ENCODE measurements at regions not wholly inside any gene's neighbourhood (a gene's known extent, or its start where the extent isn't known, plus 50 kb on each side); places are given as distances from the start of the nearest gene placed in this dataset.

GRCh38 chr5:56350011-56350596, 117.0 kb upstream of the ANKRD55 start:
- peaks cover 20 to 31% of the 10 kb centered on the region in 2 donors for H3K4me1 ChIP-seq (ENCODE audit: control insufficient read depth in 1 of 2, insufficient read depth in 2 of 2, low read length in 2 of 2)
- no peaks in the 10 kb centered on the region for H3K79me2 ChIP-seq (ENCODE audit: insufficient read depth, low read length)
- no peak overlapping the region for H3K4me3 ChIP-seq (replicated peaks in 1 of 3; ENCODE audit: low read depth in 2 of 3, low read length in 3 of 3)
- peak overlapping the region in 2 of 7 donors; percentile 1 to 18 for H3K27ac Mint-ChIP-seq
- H3K9me3 ChIP-seq (replicated peaks in 1 of 2; ENCODE audit: control insufficient read depth in 1 of 2, insufficient read depth in 1 of 2, low read length in 2 of 2), result no peaks in the 10 kb centered on the region
- no peaks in the 10 kb centered on the region for H4K20me1 ChIP-seq (ENCODE audit: insufficient read depth, low read length)
- no peak overlapping the region for H3K9ac ChIP-seq (ENCODE audit: insufficient read depth, low read length, poor library complexity, severe bottlenecking)
- no peak for TF ChIP-seq CTCF (IDR thresholded peaks at IDR 0.05)
- H3K9me3 Mint-ChIP-seq, result peaks cover 0 to 5% (median 0%) of the 10 kb centered on the region in 7 donors
- peaks cover 0 to 2% (median 2%) of the 10 kb centered on the region in 3 donors for H3K27me3 Mint-ChIP-seq (ENCODE audit: low read depth in 3 of 3)
- H2AFZ ChIP-seq (ENCODE audit: insufficient read depth, low read depth, low read length, poor library complexity, severe bottlenecking), result no peak overlapping the region
- peak; percentile 22 to 63 (median 32) for DNase-seq
- no peak overlapping the region for H3K27ac ChIP-seq (ENCODE audit: low read depth in 1 of 2, low read length in 2 of 2)
- intact Hi-C loops (cut with micrococcal nuclease), result no loop called here
- no peaks in the 10 kb centered on the region for H3K36me3 Mint-ChIP-seq
- WGBS (ENCODE audit: insufficient coverage), result 86% methylated on average over 2 of the region's 3 CpGs
- peaks cover 27% of the 10 kb centered on the region for H3K4me1 Mint-ChIP-seq
- no peaks in the 10 kb centered on the region for H3K27me3 ChIP-seq (ENCODE audit: control insufficient read depth in 2 of 2, insufficient read depth in 2 of 2, low read length in 2 of 2)
- H3K36me3 ChIP-seq (replicated peaks in 1 of 2; ENCODE audit: control insufficient read depth in 1 of 2, insufficient read depth in 2 of 2, low read length in 2 of 2), result no peaks in the 10 kb centered on the region
- H3K4me3 Mint-ChIP-seq, result peak overlapping the region in 1 of 2 donors; percentile 31
- H3K4me2 ChIP-seq (replicated peaks; ENCODE audit: extremely low read depth, low read length, poor library complexity, severe bottlenecking), result no peak overlapping the region

GRCh38 chr5:56349461-56349860, 116.3 kb upstream of the ANKRD55 start:
- DNase-seq, result no peak
- peaks cover 20 to 31% of the 10 kb centered on the region in 2 donors for H3K4me1 ChIP-seq (ENCODE audit: control insufficient read depth in 1 of 2, insufficient read depth in 2 of 2, low read length in 2 of 2)
- no peaks in the 10 kb centered on the region for H3K36me3 Mint-ChIP-seq
- intact Hi-C loops (cut with micrococcal nuclease), result no loop called here
- 100% methylated on average over 1 of the region's 5 CpGs for WGBS (ENCODE audit: insufficient coverage)
- H3K27me3 Mint-ChIP-seq (ENCODE audit: low read depth in 3 of 3), result peaks cover 0 to 2% (median 2%) of the 10 kb centered on the region in 3 donors
- H3K4me3 Mint-ChIP-seq, result no peak overlapping the region
- H2AFZ ChIP-seq (ENCODE audit: insufficient read depth, low read depth, low read length, poor library complexity, severe bottlenecking), result no peak overlapping the region
- no peak overlapping the region for H3K9ac ChIP-seq (ENCODE audit: insufficient read depth, low read length, poor library complexity, severe bottlenecking)
- no peaks in the 10 kb centered on the region for H3K9me3 ChIP-seq (replicated peaks in 1 of 2; ENCODE audit: control insufficient read depth in 1 of 2, insufficient read depth in 1 of 2, low read length in 2 of 2)
- no peaks in the 10 kb centered on the region for H4K20me1 ChIP-seq (ENCODE audit: insufficient read depth, low read length)
- no peak overlapping the region for H3K4me3 ChIP-seq (replicated peaks in 1 of 3; ENCODE audit: low read depth in 2 of 3, low read length in 3 of 3)
- H3K27ac ChIP-seq (ENCODE audit: low read depth in 1 of 2, low read length in 2 of 2), result no peak overlapping the region
- H3K27ac Mint-ChIP-seq, result no peak overlapping the region
- H3K4me2 ChIP-seq (replicated peaks; ENCODE audit: extremely low read depth, low read length, poor library complexity, severe bottlenecking), result no peak overlapping the region
- H3K36me3 ChIP-seq (replicated peaks in 1 of 2; ENCODE audit: control insufficient read depth in 1 of 2, insufficient read depth in 2 of 2, low read length in 2 of 2), result no peaks in the 10 kb centered on the region
- H3K79me2 ChIP-seq (ENCODE audit: insufficient read depth, low read length), result no peaks in the 10 kb centered on the region
- no peak for TF ChIP-seq CTCF (IDR thresholded peaks at IDR 0.05)
- H3K9me3 Mint-ChIP-seq, result peaks cover 0 to 5% (median 3%) of the 10 kb centered on the region in 7 donors
- H3K4me1 Mint-ChIP-seq, result peaks cover 27% of the 10 kb centered on the region
- H3K27me3 ChIP-seq (ENCODE audit: control insufficient read depth in 2 of 2, insufficient read depth in 2 of 2, low read length in 2 of 2), result no peaks in the 10 kb centered on the region
